KMS-11 (cell line): ENCODE measurements at regions not wholly inside any gene's neighbourhood (a gene's known extent, or its start where the extent isn't known, plus 50 kb on each side); places are given as distances from the start of the nearest gene placed in this dataset.
"Not testable (repeated sequence)": the region's sequence is repeated elsewhere in the genome, so short reads cannot be mapped to it uniquely, and the experiment has no call there.

Experiments used
- H2AFZ ChIP-seq: fragments of 200-600 bp; sonication (generic); 2 replicates; pipeline ENCODE4 v1.6.1; 2016; ENCODE audit warnings: antibody characterized with exemption, mixed run types, low read depth
- H3K27ac ChIP-seq: fragments of 200-600 bp; sonication (generic); 2 replicates; pipeline ENCODE4 v1.6.1; 2016; ENCODE audit warnings: mild to moderate bottlenecking, mixed run types
- H3K27me3 ChIP-seq: fragments of 200-600 bp; sonication (generic); 2 replicates; pipeline ENCODE4 v1.6.1; 2017; ENCODE audit warnings: mild to moderate bottlenecking, low read depth, mixed run types, moderate library complexity; ENCODE audit not compliant: insufficient read depth
- H3K36me3 ChIP-seq: fragments of 200-600 bp; sonication (generic); 2 replicates; pipeline ENCODE4 v1.6.1; 2017; ENCODE audit warnings: mild to moderate bottlenecking, mixed run types; ENCODE audit not compliant: insufficient read depth
- H3K4me1 ChIP-seq: fragments of 200-600 bp; sonication (generic); 2 replicates; pipeline ENCODE4 v1.6.1; 2016; ENCODE audit warnings: mild to moderate bottlenecking, low read depth, mixed run types; ENCODE audit not compliant: poor library complexity, severe bottlenecking
- H3K4me2 ChIP-seq: fragments of 200-600 bp; sonication (generic); 2 replicates; pipeline ENCODE4 v1.7.0; 2016; ENCODE audit warnings: mild to moderate bottlenecking, mixed run types
- H3K4me3 ChIP-seq: fragments of 200-600 bp; sonication (generic); IDR thresholded peaks from 2 replicates; pipeline ENCODE4 v1.6.1; 2017; ENCODE audit warnings: low read depth, low read length, mixed read lengths; ENCODE audit not compliant: insufficient read depth
- H3K79me2 ChIP-seq: fragments of 200-600 bp; sonication (generic); 2 replicates; pipeline ENCODE4 v1.6.1; 2016; ENCODE audit warnings: low read depth, mixed run types; ENCODE audit not compliant: insufficient read depth
- H3K9ac ChIP-seq: fragments of 200-600 bp; sonication (generic); 2 replicates; pipeline ENCODE4 v1.6.1; 2016; ENCODE audit warnings: mild to moderate bottlenecking, mixed run types
- H4K20me1 ChIP-seq: fragments of 200-600 bp; sonication (generic); 2 replicates; pipeline ENCODE4 v1.6.1; 2016; ENCODE audit warnings: mild to moderate bottlenecking, mixed run types; ENCODE audit not compliant: insufficient read depth
- TF ChIP-seq, protein P1 (sequence below): fragments of 200-600 bp; sonication (generic); conservative IDR thresholded peaks from 2 replicates; pipeline ENCODE4 v1.6.1; 2017; ENCODE audit warnings: low read depth, mild to moderate bottlenecking, antibody characterized with exemption, low read length, moderate library complexity, mixed read lengths

DNA sequence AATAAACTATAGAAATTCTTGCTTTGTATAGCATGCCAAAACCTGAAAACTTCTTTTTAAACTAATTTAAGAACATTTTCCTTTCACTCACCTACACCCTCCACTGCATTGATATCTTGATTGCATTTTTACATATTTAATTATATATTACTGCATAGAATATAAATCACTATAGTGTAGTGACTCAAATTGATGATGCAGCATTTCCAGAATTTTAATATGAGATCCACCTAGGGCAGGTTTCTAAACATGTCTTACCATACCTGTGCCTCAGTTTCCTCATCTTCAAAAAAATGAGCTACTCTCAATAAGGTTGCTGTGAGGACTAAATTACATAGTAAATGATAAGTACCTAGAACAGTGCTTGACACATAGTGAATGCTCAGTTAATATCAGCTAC is 881.5 kb downstream of the RPS29 start:
- H2AFZ ChIP-seq = no peak overlapping the region
- no peaks in the 10 kb centered on the region for H3K4me1 ChIP-seq
- no peak overlapping the region for H3K4me2 ChIP-seq
- no peaks in the 10 kb centered on the region for H4K20me1 ChIP-seq
- TF ChIP-seq, protein P1, sequence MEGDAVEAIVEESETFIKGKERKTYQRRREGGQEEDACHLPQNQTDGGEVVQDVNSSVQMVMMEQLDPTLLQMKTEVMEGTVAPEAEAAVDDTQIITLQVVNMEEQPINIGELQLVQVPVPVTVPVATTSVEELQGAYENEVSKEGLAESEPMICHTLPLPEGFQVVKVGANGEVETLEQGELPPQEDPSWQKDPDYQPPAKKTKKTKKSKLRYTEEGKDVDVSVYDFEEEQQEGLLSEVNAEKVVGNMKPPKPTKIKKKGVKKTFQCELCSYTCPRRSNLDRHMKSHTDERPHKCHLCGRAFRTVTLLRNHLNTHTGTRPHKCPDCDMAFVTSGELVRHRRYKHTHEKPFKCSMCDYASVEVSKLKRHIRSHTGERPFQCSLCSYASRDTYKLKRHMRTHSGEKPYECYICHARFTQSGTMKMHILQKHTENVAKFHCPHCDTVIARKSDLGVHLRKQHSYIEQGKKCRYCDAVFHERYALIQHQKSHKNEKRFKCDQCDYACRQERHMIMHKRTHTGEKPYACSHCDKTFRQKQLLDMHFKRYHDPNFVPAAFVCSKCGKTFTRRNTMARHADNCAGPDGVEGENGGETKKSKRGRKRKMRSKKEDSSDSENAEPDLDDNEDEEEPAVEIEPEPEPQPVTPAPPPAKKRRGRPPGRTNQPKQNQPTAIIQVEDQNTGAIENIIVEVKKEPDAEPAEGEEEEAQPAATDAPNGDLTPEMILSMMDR = no peak
- H3K79me2 ChIP-seq = no peaks in the 10 kb centered on the region
- H3K9ac ChIP-seq = no peak overlapping the region
- no peak overlapping the region for H3K4me3 ChIP-seq
- H3K36me3 ChIP-seq = no peaks in the 10 kb centered on the region
- H3K27ac ChIP-seq = no peak overlapping the region
- H3K27me3 ChIP-seq = no peaks in the 10 kb centered on the region

DNA sequence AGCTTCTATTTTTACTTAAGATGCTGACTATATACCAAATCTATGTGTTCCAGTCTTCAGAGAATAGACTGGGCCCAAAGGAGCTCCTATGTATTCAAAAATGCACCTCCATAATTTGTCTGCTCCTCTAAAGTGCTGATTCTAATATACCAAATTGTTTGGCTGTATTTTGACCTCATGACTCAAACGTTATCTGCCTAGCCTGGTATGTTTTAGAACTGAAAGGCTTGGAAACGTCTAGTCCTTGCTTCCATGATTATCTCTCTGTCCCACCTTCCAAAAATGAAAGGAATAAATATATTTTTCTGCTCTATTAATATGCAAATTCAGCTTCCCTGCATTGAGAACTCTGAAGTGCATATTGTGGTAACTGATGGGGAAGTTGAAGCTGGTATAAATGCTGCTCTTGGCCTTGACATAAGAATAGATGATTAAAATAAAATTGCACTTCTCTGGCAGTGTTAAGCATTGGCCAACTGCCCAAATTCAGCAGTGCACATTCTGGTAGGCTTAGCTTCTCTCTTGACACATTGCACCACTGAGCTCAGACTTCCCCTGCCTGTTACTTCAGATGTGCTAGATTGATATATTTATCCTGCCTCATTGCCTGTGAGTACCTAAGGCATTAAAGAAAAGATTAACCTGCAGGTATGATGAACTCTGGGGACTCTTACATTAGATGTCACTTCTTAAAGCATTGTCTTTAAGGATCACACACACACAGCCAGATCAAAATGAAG is 882.3 kb downstream of the RPS29 start:
- TF ChIP-seq, protein P1 = no peak
- H3K79me2 ChIP-seq = no peaks in the 10 kb centered on the region
- no peak overlapping the region for H2AFZ ChIP-seq
- no peaks in the 10 kb centered on the region for H3K27me3 ChIP-seq
- no peaks in the 10 kb centered on the region for H3K36me3 ChIP-seq
- H3K4me1 ChIP-seq = no peaks in the 10 kb centered on the region
- no peak overlapping the region for H3K4me3 ChIP-seq
- no peaks in the 10 kb centered on the region for H4K20me1 ChIP-seq
- no peak overlapping the region for H3K27ac ChIP-seq
- H3K4me2 ChIP-seq = no peak overlapping the region
- no peak overlapping the region for H3K9ac ChIP-seq

DNA sequence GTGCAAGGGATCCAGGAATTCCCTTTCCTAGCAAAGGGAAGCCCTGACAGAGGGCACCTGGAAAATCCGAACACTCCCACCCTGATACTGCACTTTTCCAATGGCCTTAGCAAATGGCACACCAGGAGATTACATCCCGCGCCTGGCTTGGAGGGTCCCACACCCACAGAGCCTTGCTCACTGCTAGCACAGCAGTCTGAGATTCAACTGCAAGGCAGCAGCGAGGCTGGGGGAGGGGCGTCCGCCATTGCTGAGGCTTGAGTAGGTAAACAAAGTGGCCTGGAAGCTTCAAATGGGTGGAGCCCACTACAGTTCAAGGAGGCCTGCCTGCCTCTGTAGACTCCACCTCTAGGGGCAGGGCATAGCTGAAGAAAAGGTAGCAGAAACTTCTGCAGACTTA is 888.8 kb downstream of the RPS29 start:
- H3K36me3 ChIP-seq, H3K27ac ChIP-seq, H3K79me2 ChIP-seq, H2AFZ ChIP-seq, H4K20me1 ChIP-seq, H3K9ac ChIP-seq, H3K27me3 ChIP-seq, H3K4me3 ChIP-seq, H3K4me2 ChIP-seq: not testable (repeated sequence)
- peaks cover 15% of the 10 kb centered on the region for H3K4me1 ChIP-seq

DNA sequence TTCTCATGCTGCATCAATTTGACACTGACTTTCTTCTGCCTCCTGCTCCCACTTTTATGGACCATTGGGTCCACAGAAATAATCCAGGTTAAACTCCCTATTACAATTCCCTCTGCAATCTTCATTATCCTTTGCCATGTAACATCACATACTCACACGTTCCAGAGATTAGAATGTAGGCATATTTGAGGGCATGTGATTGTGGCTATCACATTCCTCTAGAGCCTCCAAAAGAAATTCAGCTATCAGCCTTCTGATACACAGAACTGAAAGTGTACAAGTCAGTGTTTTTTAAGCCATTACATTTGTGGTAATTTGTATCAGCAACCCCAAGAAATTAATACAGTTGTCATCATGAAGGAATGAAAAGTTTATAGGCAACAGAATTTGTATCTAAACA is 892.4 kb downstream of the RPS29 start:
- Histone ChIP-seq H3K27ac (no peak overlapping the region; the same call in 1 of the 2 replicates), H3K4me2 (0 out of 2 replicates have a peak overlapping the region, but pooled peaks have one; percentile 2), H3K36me3 (no peaks in the 10 kb centered on the region), H4K20me1 (no peaks in the 10 kb centered on the region), H3K4me1 (peaks cover 23% of the 10 kb centered on the region), H3K9ac (no peak overlapping the region), H2AFZ (no peak overlapping the region), H3K79me2 (no peaks in the 10 kb centered on the region), H3K27me3 (no peaks in the 10 kb centered on the region), H3K4me3 (no peak overlapping the region)
- TF ChIP-seq, protein P1 = no peak

DNA sequence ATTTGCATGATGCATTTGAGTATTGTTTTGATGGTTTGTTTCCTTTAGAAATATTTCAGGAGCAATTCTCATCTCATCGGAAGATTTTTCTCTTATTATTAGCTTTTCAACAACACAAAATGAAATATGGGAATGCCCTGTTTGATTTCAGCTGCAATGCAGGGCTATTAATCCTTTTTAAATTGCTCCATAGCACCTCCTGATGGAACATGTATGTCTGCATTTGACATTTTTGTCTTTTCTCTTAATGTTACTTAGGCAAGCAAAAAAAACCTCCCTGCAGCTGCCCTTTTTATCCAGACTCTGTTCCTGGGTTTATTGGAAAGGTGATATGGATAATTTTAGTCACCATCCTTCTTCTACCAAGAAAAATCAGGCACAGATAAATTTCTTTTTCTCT is 895.8 kb downstream of the RPS29 start:
- Histone ChIP-seq H3K4me3 (no peak overlapping the region), H3K27me3 (no peaks in the 10 kb centered on the region), H3K9ac (no peak overlapping the region), H3K4me2 (no peak overlapping the region), H4K20me1 (no peaks in the 10 kb centered on the region), H2AFZ (no peak overlapping the region), H3K27ac (no peak overlapping the region), H3K79me2 (no peaks in the 10 kb centered on the region), H3K36me3 (no peaks in the 10 kb centered on the region), H3K4me1 (peaks cover 29% of the 10 kb centered on the region)
- TF ChIP-seq, protein P1 = peak; percentile 36; the same call in 1 of the 2 replicates
